Urinary bladder (tissue), 3 donors: ENCODE measurements at regions not wholly inside any gene's neighbourhood (a gene's known extent, or its start where the extent isn't known, plus 50 kb on each side); places are given as distances from the start of the nearest gene placed in this dataset.
"Not testable (repeated sequence)": the region's sequence is repeated elsewhere in the genome, so short reads cannot be mapped to it uniquely, and the experiment has no call there.

Source experiments
- DNase-seq: peaks from one replicate; pipeline ENCODE4 v3.0.0-alpha.2; 2015; ENCODE audit errors: extremely low spot score
- H3K27ac ChIP-seq: one replicate; pipeline ENCODE4 v1.5.1; 2013; ENCODE audit warnings: low read depth, mild to moderate bottlenecking, moderate library complexity
- H3K36me3 ChIP-seq: one replicate; pipeline ENCODE4 v1.6.1; 2013; ENCODE audit warnings: mild to moderate bottlenecking, moderate library complexity; ENCODE audit not compliant: insufficient read depth
- H3K4me1 ChIP-seq: one replicate; pipeline ENCODE4 v1.6.1; 2013; ENCODE audit warnings: mild to moderate bottlenecking, moderate library complexity; ENCODE audit not compliant: insufficient read depth
- H3K4me3 ChIP-seq: one replicate; pipeline ENCODE4 v1.5.1; 2013; ENCODE audit warnings: low read depth, low read length
- WGBS: extraction: QIAGEN DNeasy Blood & Tissue Kit; methylation state at CpG from one replicate; pipeline ENCODE4 v1.1.7; 2013; 5-methylcytosine and 5-hydroxymethylcytosine counted together
- donor health status: healthy with polysubstance abuse.
- donor health status: healthy.

DNA sequence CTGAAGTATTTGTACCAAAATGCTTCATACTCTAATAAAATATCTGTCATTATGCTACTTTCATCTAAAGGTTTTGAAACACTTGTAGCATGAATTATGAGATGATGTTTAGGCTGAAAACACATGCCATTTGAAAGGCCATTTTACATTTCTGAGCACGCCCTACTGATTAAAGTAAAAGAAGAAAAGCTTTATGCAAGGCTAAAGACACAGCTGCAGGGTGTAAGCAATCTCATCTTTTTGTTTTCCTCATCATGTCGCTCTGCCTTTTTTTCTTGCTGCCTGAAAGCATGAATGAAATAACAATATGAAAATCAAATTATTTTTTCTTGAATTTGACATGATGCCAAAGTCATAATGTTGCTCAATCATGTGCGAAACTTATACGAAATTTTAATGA, 148.6 kb upstream of the ARG1 start:
- no peaks in the 10 kb centered on the region for H3K4me1 ChIP-seq
- no peak for DNase-seq
- 85% methylated on average over 4 of the region's 4 CpGs for WGBS

DNA sequence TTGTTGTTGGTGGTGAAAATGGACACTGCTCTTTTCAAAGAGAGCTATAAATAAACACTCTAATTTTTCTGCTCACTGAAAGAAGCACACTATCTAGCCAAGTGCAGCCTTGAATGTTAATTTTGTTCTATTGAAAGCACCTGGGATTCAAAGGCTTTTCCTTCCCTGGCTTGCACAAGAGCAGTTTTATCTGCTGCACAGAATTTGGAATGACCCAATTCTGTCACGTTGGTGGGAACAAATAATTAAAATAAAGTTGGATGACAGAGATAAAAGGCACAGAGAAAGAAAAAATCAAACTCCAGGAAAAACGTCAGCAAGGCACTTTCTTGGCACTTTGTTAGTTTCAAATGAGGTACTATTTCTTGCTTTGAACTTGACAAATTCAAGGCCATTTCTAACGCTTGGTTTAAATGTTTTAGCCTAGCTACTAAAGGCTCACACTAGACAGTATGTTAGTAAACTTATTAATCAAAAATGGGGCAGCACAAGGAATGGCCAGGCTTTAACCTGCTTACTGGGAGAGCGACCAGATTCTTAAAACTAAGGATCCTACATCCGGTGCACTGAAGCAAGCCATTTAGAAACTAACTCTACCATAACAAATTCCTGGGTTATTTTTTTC, 145.5 kb upstream of the ARG1 start:
- 63% methylated on average over 5 of the region's 5 CpGs for WGBS
- Histone ChIP-seq H3K4me1 (no peaks in the 10 kb centered on the region), H3K36me3 (no peaks in the 10 kb centered on the region), H3K27ac (no peak overlapping the region), H3K4me3 (no peak overlapping the region)
- no peak for DNase-seq

More for the DNA sequence above, 148.6 kb upstream of the ARG1 start:
- no peaks in the 10 kb centered on the region for H3K36me3 ChIP-seq
- no peak overlapping the region for H3K4me3 ChIP-seq
- no peak overlapping the region for H3K27ac ChIP-seq

DNA sequence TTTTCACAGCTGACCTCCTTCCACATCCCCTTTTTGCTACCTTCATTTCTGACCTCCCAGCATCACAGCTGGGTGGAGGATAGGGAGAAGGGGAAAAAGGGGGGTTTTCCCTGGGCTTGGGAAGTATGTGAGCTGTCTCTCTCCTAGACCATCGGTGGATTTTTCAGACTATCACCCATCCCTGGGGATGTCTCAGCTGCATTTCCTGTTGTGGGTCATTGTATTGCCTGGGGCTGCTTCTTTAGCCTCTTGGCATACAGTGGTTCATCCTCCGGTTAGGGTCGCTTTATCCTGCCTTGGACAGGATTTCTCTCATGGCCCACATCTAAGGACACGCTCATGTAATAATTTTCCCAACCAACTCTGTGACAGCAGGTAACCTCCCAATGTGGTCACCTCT, 142.5 kb upstream of the ARG1 start:
- no peak overlapping the region for H3K4me3 ChIP-seq
- H3K27ac ChIP-seq = no peak overlapping the region
- 88% methylated on average over 4 of the region's 4 CpGs for WGBS
- no peak for DNase-seq
- H3K4me1 ChIP-seq = no peaks in the 10 kb centered on the region
- H3K36me3 ChIP-seq = no peaks in the 10 kb centered on the region

DNA sequence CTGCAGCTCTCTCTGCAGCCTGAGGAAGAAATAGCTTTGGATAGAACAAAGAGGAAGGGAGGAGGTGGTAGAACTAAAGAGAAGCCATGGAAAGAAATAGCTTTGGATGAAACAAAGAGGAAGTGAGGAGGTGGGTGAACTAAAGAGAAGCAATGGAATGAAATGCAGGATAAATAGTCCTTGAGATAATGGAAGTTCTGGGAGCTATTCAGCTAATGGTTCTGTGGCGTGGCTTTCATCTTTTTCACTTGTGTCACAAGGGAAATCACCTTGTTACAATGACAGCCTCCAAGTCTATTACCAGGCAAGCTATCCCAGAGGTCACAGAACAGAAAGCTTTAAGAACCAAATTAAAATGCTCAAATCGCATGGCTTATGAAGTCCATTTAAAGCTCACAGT, 141.3 kb upstream of the ARG1 start:
- 86% methylated on average over 2 of the region's 2 CpGs for WGBS

GRCh38 chr6:131433927-131434326, 139.1 kb upstream of the ARG1 start:
- Histone ChIP-seq H3K4me1 (no peaks in the 10 kb centered on the region), H3K27ac (no peak overlapping the region), H3K36me3 (no peaks in the 10 kb centered on the region), H3K4me3 (no peak overlapping the region)
- no peak for DNase-seq
- 82% methylated on average over 1 of the region's 1 CpG for WGBS

More for the DNA sequence above, 141.3 kb upstream of the ARG1 start:
- no peak overlapping the region for H3K27ac ChIP-seq
- H3K36me3 ChIP-seq = no peaks in the 10 kb centered on the region
- no peaks in the 10 kb centered on the region for H3K4me1 ChIP-seq
- no peak for DNase-seq
- no peak overlapping the region for H3K4me3 ChIP-seq

GRCh38 chr6:131436358-131436757, 136.7 kb upstream of the ARG1 start:
- 87% methylated on average over 1 of the region's 1 CpG for WGBS
- Histone ChIP-seq H3K27ac (no peak overlapping the region), H3K36me3 (no peaks in the 10 kb centered on the region), H3K4me3 (no peak overlapping the region), H3K4me1 (no peaks in the 10 kb centered on the region)
- DNase-seq = no peak

- WGBS = 93% methylated on average over 3 of the region's 3 CpGs
- no peak overlapping the region for H3K4me3 ChIP-seq
- H3K27ac ChIP-seq = no peak overlapping the region
- H3K4me1 ChIP-seq = no peaks in the 10 kb centered on the region
- no peak for DNase-seq
- no peaks in the 10 kb centered on the region for H3K36me3 ChIP-seq
These were observed 130.0 kb upstream of the ARG1 start for GRCh38 chr6:131443014-131443413.

DNA sequence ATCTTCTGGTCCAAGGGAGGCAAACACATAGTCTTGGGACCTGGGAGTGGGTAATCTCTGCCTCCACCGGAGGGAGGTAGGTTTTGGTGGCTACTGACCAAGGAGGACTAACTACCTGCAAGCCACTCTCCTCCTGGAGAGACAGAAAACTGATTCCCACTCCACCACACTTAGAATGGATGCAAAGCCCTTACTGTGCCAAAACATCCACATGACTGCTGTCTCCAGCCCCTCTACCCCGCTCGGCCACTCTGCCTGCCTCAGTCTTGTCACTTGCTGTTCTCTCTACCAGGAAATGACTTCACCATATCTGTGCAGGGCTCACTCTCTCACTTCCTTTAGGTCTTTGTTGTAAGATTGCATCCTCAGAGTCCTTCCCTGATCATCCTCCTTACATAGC, 129.5 kb upstream of the ARG1 start:
- H3K36me3 ChIP-seq = no peaks in the 10 kb centered on the region
- H3K27ac ChIP-seq = no peak overlapping the region
- WGBS = 70% methylated on average over 3 of the region's 3 CpGs
- no peak overlapping the region for H3K4me3 ChIP-seq
- DNase-seq = no peak
- H3K4me1 ChIP-seq = no peaks in the 10 kb centered on the region

DNA sequence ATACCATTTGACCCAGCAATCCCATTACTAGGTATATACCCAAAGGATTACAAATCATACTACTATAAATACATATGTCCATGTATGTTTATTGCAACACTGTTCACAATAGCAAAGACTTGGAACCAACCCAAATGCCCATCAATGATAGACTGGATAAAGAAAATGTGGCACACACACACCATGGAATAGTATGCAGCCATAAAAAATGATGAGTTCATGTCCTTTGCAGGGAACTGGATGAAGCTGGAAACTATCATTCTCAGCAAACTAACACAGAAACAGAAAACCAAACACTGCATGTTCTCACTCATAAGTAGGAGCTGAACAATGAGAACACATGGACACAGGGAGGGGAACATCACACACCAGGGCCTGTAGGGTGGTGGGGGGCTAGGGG, 127.7 kb upstream of the ARG1 start:
- not testable (repeated sequence) for H3K36me3 ChIP-seq, H3K27ac ChIP-seq, DNase-seq, H3K4me1 ChIP-seq, H3K4me3 ChIP-seq

DNA sequence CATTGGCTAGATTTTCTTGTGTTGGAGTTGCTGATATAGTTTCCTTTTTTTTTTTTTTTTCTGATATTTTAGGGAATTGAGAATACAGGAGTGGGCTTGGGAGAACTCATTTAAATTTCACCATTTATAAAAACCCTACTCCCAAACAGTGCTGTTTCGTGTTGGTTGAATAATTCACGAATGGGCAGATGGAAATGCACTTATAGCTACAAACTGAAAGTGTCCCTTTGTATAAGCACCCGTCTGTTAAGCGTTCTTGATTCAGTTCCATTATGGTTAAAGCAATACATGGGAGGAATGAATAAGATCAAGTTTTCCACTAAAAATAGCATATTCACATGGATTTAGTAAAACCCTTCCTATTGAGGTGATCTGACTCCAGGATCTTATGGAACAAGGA, 122.2 kb upstream of the ARG1 start:
- 87% methylated on average over 4 of the region's 4 CpGs for WGBS

DNA sequence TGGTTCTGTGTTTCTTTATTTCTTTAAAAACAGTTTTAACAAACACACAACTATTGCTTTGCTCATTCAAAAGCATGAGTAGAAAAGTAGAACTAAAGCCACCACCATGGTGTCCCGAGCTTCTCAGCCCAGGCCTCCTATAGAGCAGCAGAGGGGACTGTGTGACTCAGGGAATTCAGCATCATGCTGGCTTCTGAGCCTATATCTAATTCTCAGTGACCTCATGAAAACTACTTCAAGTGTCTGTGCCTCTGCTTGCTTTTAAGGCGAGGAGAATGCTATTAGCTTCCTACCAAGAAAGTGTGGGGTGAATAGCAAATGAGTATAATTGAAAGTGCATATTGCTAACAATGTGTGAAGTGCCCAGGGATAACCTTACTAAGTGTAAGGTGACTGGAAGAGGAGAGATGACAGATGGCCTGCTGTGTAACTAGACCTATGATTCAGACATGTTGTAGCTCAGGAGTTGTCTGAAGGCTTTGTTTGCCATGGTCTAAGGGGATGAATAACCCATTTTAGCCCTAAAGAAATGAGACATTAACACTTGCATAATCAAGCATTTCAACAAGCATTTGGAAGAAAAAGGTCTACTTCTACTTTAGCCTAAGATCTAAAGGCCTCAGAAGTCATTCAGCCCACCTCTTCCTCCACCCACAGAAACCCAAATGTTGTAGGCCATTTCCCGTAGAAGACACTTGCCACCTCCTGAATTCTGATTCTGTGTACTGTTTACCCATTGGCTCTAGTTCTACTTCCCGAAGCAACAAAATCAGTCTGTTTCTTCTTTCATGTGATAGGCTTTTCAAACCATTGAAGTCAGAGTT, 121.5 kb upstream of the ARG1 start:
- no peak overlapping the region for H3K27ac ChIP-seq
- no peak overlapping the region for H3K4me3 ChIP-seq
- no peak for DNase-seq
- 66% methylated on average over 4 of the region's 4 CpGs for whole genome bisulfite sequencing
- no peaks in the 10 kb centered on the region for H3K36me3 ChIP-seq
- no peaks in the 10 kb centered on the region for H3K4me1 ChIP-seq

More for the DNA sequence above, 122.2 kb upstream of the ARG1 start:
- Histone ChIP-seq H3K4me1 (no peaks in the 10 kb centered on the region), H3K4me3 (no peak overlapping the region), H3K36me3 (no peaks in the 10 kb centered on the region), H3K27ac (no peak overlapping the region)
- DNase-seq = no peak

DNA sequence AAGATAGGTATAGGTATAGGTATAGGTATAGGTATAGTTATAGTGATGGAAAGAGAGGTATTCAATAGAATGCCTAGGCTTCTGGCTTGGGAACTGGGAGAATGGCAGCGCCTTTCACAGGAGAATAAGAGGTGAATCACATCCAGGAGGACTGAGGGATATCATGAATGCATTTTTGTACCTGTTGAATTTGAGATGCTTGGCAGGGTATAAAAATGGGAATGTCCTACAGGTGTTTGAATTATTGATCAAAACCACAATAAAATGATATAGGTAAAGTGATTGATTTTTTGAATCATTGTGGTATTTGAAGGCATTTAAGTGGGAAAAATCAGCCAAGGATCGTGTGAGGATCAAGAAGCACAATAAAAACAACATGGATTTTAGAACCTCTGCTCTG, 119.2 kb upstream of the ARG1 start:
- WGBS = 42% methylated on average over 2 of the region's 2 CpGs
- Histone ChIP-seq H3K4me1 (no peaks in the 10 kb centered on the region), H3K4me3 (no peak overlapping the region), H3K27ac (no peak overlapping the region), H3K36me3 (no peaks in the 10 kb centered on the region)
- DNase-seq = no peak

- Histone ChIP-seq H3K4me1 (no peaks in the 10 kb centered on the region), H3K4me3 (no peak overlapping the region), H3K27ac (no peak overlapping the region), H3K36me3 (no peaks in the 10 kb centered on the region)
- 64% methylated on average over 5 of the region's 5 CpGs for WGBS
- no peak for DNase-seq
These were observed 116.5 kb upstream of the ARG1 start for GRCh38 chr6:131456565-131456964.

GRCh38 chr6:131459005-131459404, 114.0 kb upstream of the ARG1 start:
- DNase-seq = no peak
- no peak overlapping the region for H3K4me3 ChIP-seq
- no peak overlapping the region for H3K27ac ChIP-seq
- no peaks in the 10 kb centered on the region for H3K4me1 ChIP-seq
- H3K36me3 ChIP-seq = no peaks in the 10 kb centered on the region
